SK-N-SH (cell line): ENCODE measurements at regions not wholly inside any gene's neighbourhood (a gene's known extent, or its start where the extent isn't known, plus 50 kb on each side); places are given as distances from the start of the nearest gene placed in this dataset.

Experiments
- CTCF ChIA-PET: fragments of 300-600, 350-600 bp; formaldehyde crosslinking; extraction: SDS; loops from one replicate; lab custom pipeline; 2021; lab: Yijun Ruan, JAX
- POLR2A ChIA-PET: fragments of 350-600 bp; sonication (Branson Sonifier 250); formaldehyde crosslinking; extraction: SDS; loops from one replicate; lab custom pipeline; 2020; ENCODE audit warnings: antibody characterized with exemption, inconsistent platforms; lab: Yijun Ruan, JAX
- DNase-seq: peaks from one replicate; pipeline ENCODE4 v3.0.0; 2012
- H2AFZ ChIP-seq: fragments of 200-600 bp; sonication (generic); 2 replicates; pipeline ENCODE4 v1.8.1; 2016; ENCODE audit warnings: antibody characterized with exemption, mild to moderate bottlenecking, low read depth
- H3F3A ChIP-seq: fragments of 200-600 bp; sonication (generic); replicated peaks from 2 replicates; pipeline ENCODE3; 2016; ENCODE audit warnings: antibody characterized with exemption, mild to moderate bottlenecking; ENCODE audit not compliant: insufficient read depth
- H3K27ac ChIP-seq, 2 experiments: fragments of 200-500 bp in 1 of 2; fragments of 200-600 bp in 1 of 2; sonication (Bioruptor generic) in 1 of 2; sonication (generic), shearing (Covaris generic) in 1 of 2; 2 replicates each; pipeline versions ENCODE4 v1.5.1 to v1.6.1; 2014 to 2016; ENCODE audit warnings: low read depth in 2 of 2, inconsistent platforms in 1 of 2, low read length in 1 of 2, mild to moderate bottlenecking in 1 of 2, mixed read lengths in 1 of 2
- H3K27me3 ChIP-seq: fragments of 200-600 bp; sonication (generic), shearing (Covaris generic); 2 replicates; pipeline ENCODE4 v1.6.1; 2016; ENCODE audit warnings: mixed run types; ENCODE audit not compliant: insufficient read depth
- H3K36me3 ChIP-seq, 2 experiments: fragments of 200-500 bp in 1 of 2; fragments of 200-600 bp in 1 of 2; sonication (Bioruptor generic) in 1 of 2; sonication (generic) in 1 of 2; replicated peaks in 1 of 2; 2 replicates each; pipeline versions ENCODE3 to v1.5.1; 2014 to 2016; ENCODE audit warnings: low read length in 1 of 2, mild to moderate bottlenecking in 1 of 2; ENCODE audit not compliant: insufficient read depth in 2 of 2, control insufficient read depth in 1 of 2
- H3K4me1 ChIP-seq, 2 experiments: fragments of 200-500 bp in 1 of 2; fragments of 200-600 bp in 1 of 2; sonication (Bioruptor generic) in 1 of 2; sonication (generic), shearing (Covaris generic) in 1 of 2; 2 replicates each; pipeline versions ENCODE4 v1.5.1 to v1.6.1; 2014 to 2016; ENCODE audit warnings: low read depth in 1 of 2, low read length in 1 of 2, mixed run types in 1 of 2; ENCODE audit not compliant: insufficient read depth in 2 of 2, control insufficient read depth in 1 of 2
- H3K4me2 ChIP-seq: fragments of 200-600 bp; sonication (generic), shearing (Covaris generic); 2 replicates; pipeline ENCODE4 v1.6.1; 2017; ENCODE audit warnings: mixed run types
- H3K4me3 ChIP-seq, 2 experiments: fragments of 200-500 bp in 1 of 2; fragments of 200-600 bp in 1 of 2; sonication (Bioruptor generic) in 1 of 2; sonication (generic), shearing (Covaris generic) in 1 of 2; 2 replicates each; pipeline versions ENCODE4 v1.5.1 to v1.8.1; 2014 to 2016; ENCODE audit warnings: low read depth in 2 of 2, inconsistent platforms in 1 of 2, low read length in 1 of 2, mild to moderate bottlenecking in 1 of 2, mixed read lengths in 1 of 2, moderate library complexity in 1 of 2
- H3K79me2 ChIP-seq: fragments of 200-600 bp; sonication (generic); 2 replicates; pipeline ENCODE4 v1.8.1; 2017; ENCODE audit warnings: mild to moderate bottlenecking; ENCODE audit not compliant: insufficient read depth
- H3K9ac ChIP-seq: fragments of 200-600 bp; sonication (generic); 2 replicates; pipeline ENCODE4 v1.6.1; 2017; ENCODE audit warnings: mixed run types
- H3K9me2 ChIP-seq: fragments of 200-600 bp; sonication (generic); 2 replicates; pipeline ENCODE4 v1.6.1; 2017; ENCODE audit warnings: mixed run types
- H3K9me3 ChIP-seq: fragments of 200-600 bp; sonication (generic); 2 replicates; pipeline ENCODE4 v1.6.1; 2017; ENCODE audit warnings: mixed run types, mild to moderate bottlenecking, moderate library complexity
- H4K20me1 ChIP-seq: fragments of 200-600 bp; sonication (generic); 2 replicates; pipeline ENCODE4 v1.6.1; 2017; ENCODE audit warnings: mild to moderate bottlenecking, mixed run types; ENCODE audit not compliant: insufficient read depth
- CHD2 ChIP-seq: fragments of 150-350 bp; IDR thresholded peaks from 2 replicates; pipeline ENCODE4 v1.6.1; 2018; ENCODE audit warnings: low read length; ENCODE audit not compliant: partially characterized antibody
- ELF1 ChIP-seq: IDR thresholded peaks from 2 replicates; pipeline ENCODE4 v1.4.0; 2012
- GATA2 ChIP-seq: sonication (generic); formaldehyde crosslinking; IDR thresholded peaks from 2 replicates; pipeline ENCODE4 v1.5.0; 2020; ENCODE audit warnings: mild to moderate bottlenecking, missing genetic modification reagents
- MAX ChIP-seq: IDR thresholded peaks from 2 replicates; pipeline ENCODE4 v1.4.0; 2012; ENCODE audit warnings: low read depth
- MEF2A ChIP-seq: IDR thresholded peaks from 2 replicates; pipeline ENCODE4 v1.4.0; 2012; ENCODE audit warnings: low read depth, borderline replicate concordance
- PBX3 ChIP-seq: IDR thresholded peaks from 2 replicates; pipeline ENCODE4; 2012
- REST ChIP-seq: IDR thresholded peaks from 2 replicates; pipeline ENCODE4 v1.6.1; 2012; ENCODE audit warnings: mild to moderate bottlenecking, low read depth, low read length, moderate library complexity
- RXRA ChIP-seq: IDR thresholded peaks from 2 replicates; pipeline ENCODE4 v1.4.0; 2012; ENCODE audit warnings: low read depth, mild to moderate bottlenecking, borderline replicate concordance
- SIN3A ChIP-seq: IDR thresholded peaks from 2 replicates; pipeline ENCODE4 v1.6.1; 2012; ENCODE audit warnings: low read depth, mild to moderate bottlenecking, low read length, moderate library complexity, borderline replicate concordance
- TCF12 ChIP-seq: IDR thresholded peaks from 2 replicates; pipeline ENCODE4 v1.4.0; 2012
- YY1 ChIP-seq: IDR thresholded peaks from 2 replicates; pipeline ENCODE4 v1.4.0; 2012; ENCODE audit warnings: low read depth, mild to moderate bottlenecking
- WGBS: methylation state at CpG from one replicate; pipeline ENCODE4 v1.1.6; 2017; ENCODE audit warnings: low lambda C conversion rate; 5-methylcytosine and 5-hydroxymethylcytosine counted together

- WGBS = 26% methylated on average over 5 of the region's 5 CpGs
- Histone ChIP-seq H3K4me1 (no peaks in the 10 kb centered on the region), H4K20me1 (no peaks in the 10 kb centered on the region), H3K27ac (no peak overlapping the region), H3K27me3 (no peaks in the 10 kb centered on the region), H3K79me2 (no peaks in the 10 kb centered on the region), H3K9me2 (no peaks in the 10 kb centered on the region), H3K9me3 (no peaks in the 10 kb centered on the region), H2AFZ (no peak overlapping the region), H3K9ac (no peak overlapping the region), H3F3A (no peaks in the 10 kb centered on the region), H3K4me3 (no peak overlapping the region), H3K36me3 (no peaks in the 10 kb centered on the region), H3K4me2 (no peak overlapping the region)
- DNase-seq = no peak
- ChIA-PET CTCF (interaction anchor here (1.6 kb wide), 1 partner anchor 15 kb away, joined by 4 read pairs; no protein-coding TSS in a partner anchor), POLR2A (no interaction called here)
- TF ChIP-seq SIN3A (no peak), CHD2 (no peak), REST (no peak), TCF12 (no peak)
Measured at GRCh38 chr20:12673352-12673751, 335.4 kb upstream of the SPTLC3 start.

- H3K9me3 ChIP-seq = no peaks in the 10 kb centered on the region
- no peak overlapping the region for H3K4me3 ChIP-seq
- no peak overlapping the region for H2AFZ ChIP-seq
- no peak overlapping the region for H3K9ac ChIP-seq
- H4K20me1 ChIP-seq = no peaks in the 10 kb centered on the region
- no peak overlapping the region for H3K4me2 ChIP-seq
- 0% methylated on average over 1 of the region's 1 CpG for WGBS
- no peaks in the 10 kb centered on the region for H3K36me3 ChIP-seq
- POLR2A ChIA-PET = no interaction called here
- CTCF ChIA-PET = interaction anchor here (1.3 kb wide), 1 partner anchor 16 kb away, joined by 3 read pairs; no protein-coding TSS in a partner anchor
- H3K9me2 ChIP-seq = no peaks in the 10 kb centered on the region
- H3K4me1 ChIP-seq = no peaks in the 10 kb centered on the region
- no peaks in the 10 kb centered on the region for H3K79me2 ChIP-seq
- TF ChIP-seq PBX3 = no peak
- TF ChIP-seq, all 33 proteins: peak for 0
- DNase-seq = no peak
- H3F3A ChIP-seq = no peaks in the 10 kb centered on the region
- no peak overlapping the region for H3K27ac ChIP-seq
- no peaks in the 10 kb centered on the region for H3K27me3 ChIP-seq
Measured at GRCh38 chr20:12677925-12678324, 330.8 kb upstream of the SPTLC3 start.

GRCh38 chr20:12679447-12679846 lies 329.3 kb upstream of the SPTLC3 start:
- no peaks in the 10 kb centered on the region for H3K4me1 ChIP-seq
- POLR2A ChIA-PET = no interaction called here
- no peaks in the 10 kb centered on the region for H3K9me2 ChIP-seq
- no peaks in the 10 kb centered on the region for H3K27me3 ChIP-seq
- no peaks in the 10 kb centered on the region for H4K20me1 ChIP-seq
- H3F3A ChIP-seq = no peaks in the 10 kb centered on the region
- H3K27ac ChIP-seq = no peak overlapping the region
- no peaks in the 10 kb centered on the region for H3K79me2 ChIP-seq
- CTCF ChIA-PET = no interaction called here
- H3K4me3 ChIP-seq = no peak overlapping the region
- H2AFZ ChIP-seq = no peak overlapping the region
- 15% methylated on average over 1 of the region's 1 CpG for WGBS
- H3K9ac ChIP-seq = no peak overlapping the region
- no peaks in the 10 kb centered on the region for H3K9me3 ChIP-seq
- no peak for TF ChIP-seq RXRA
- TF ChIP-seq TCF12 = no peak
- TF ChIP-seq CHD2 = no peak
- TF ChIP-seq GATA2 (CRISPR knock-in tag) = no peak
- no peak for TF ChIP-seq YY1
- TF ChIP-seq ELF1 = no peak
- TF ChIP-seq MEF2A = no peak
- no peak for TF ChIP-seq MAX
- H3K4me2 ChIP-seq = no peak overlapping the region
- no peaks in the 10 kb centered on the region for H3K36me3 ChIP-seq
- no peak for DNase-seq
